Ovary (tissue), 7 donors: ENCODE measurements at regions not wholly inside any gene's neighbourhood (a gene's known extent, or its start where the extent isn't known, plus 50 kb on each side); places are given as distances from the start of the nearest gene placed in this dataset. TPM values are rescaled to one million over a fixed set of nuclear protein-coding genes. Genes with fewer than 3 reads are reported as not detected.

Source experiments
- DNase-seq, 5 donors: peaks; one replicate each; pipeline ENCODE4 v3.0.0-alpha.2; 2019 to 2020
- H3K27ac ChIP-seq, 2 donors: fragments of 200-600 bp; one replicate each; pipeline versions ENCODE4 v1.5.1 to v1.8.0; 2019 to 2022
- H3K27me3 ChIP-seq: fragments of 200-600 bp; one replicate; pipeline ENCODE4 v1.8.0; 2022
- H3K36me3 ChIP-seq: fragments of 200-600 bp; sonication (generic); one replicate; pipeline ENCODE4 v1.5.1; 2019
- H3K4me1 ChIP-seq: one replicate; pipeline ENCODE4 v1.8.1; 2013; ENCODE audit warnings: mild to moderate bottlenecking, moderate library complexity; ENCODE audit not compliant: insufficient read depth
- H3K4me3 ChIP-seq: fragments of 200-600 bp; sonication (generic); one replicate; pipeline ENCODE4 v1.5.1; 2017
- H3K9me3 ChIP-seq, 2 donors: fragments of 200-600 bp in 1 of 2; sonication (generic) in 1 of 2; one replicate each; pipeline versions ENCODE4 v1.5.1 to v1.8.1; 2013 to 2019; ENCODE audit warnings: mild to moderate bottlenecking in 1 of 2, moderate library complexity in 1 of 2
- EP300 ChIP-seq: sonication (generic); formaldehyde crosslinking; IDR thresholded peaks from one replicate; pipeline ENCODE4 v1.6.1; 2017; ENCODE audit warnings: antibody characterized with exemption
- POLR2A ChIP-seq: fragments of 450-650 bp; IDR thresholded peaks from one replicate; pipeline ENCODE4 v1.6.1; 2017; ENCODE audit warnings: antibody characterized with exemption, mild to moderate bottlenecking, moderate library complexity
- WGBS, 3 donors: extraction: QIAGEN DNeasy Blood & Tissue Kit in 1 of 3; methylation state at CpG; one replicate each; pipeline versions ENCODE4 v1.1.5 to v1.1.7; 2013 to 2017; 5-methylcytosine and 5-hydroxymethylcytosine counted together
- intact Hi-C, 4 donors: fragments of 100-400 bp; cut with DNase I; formaldehyde crosslinking; loops; one replicate each; pipeline versions ENCODE4 v1.11.0 to v1.15.1; 2022 to 2023
- small RNA-seq: library from RNA; depleted of rRNA; stranded (forward); fragments of <200 nt; gene quantifications from one replicate; pipeline ENCODE3, GENCODE V24; 2016
- TF ChIP-seq, protein P1 (sequence below), 3 donors: fragments of 450-650 bp in 2 of 3; fragments of 200-600 bp in 1 of 3; IDR thresholded peaks; one replicate each; pipeline versions ENCODE4 v1.5.1 to v1.8.0; 2016 to 2022; ENCODE audit warnings: antibody characterized with exemption in 3 of 3, mild to moderate bottlenecking in 1 of 3
- donor health status: DM: no; HTN: no; CAD: no; lungs with moderate emphysema.
- donor health status: DM: no; HTN: no; CAD: no.
- donor health status: Bipolar disorder and iron deficiency.
- donor health status: DM: no; HTN: no; CAD: no.
- donor health status: DM: yes; HTN: yes; CAD: no.

DNA sequence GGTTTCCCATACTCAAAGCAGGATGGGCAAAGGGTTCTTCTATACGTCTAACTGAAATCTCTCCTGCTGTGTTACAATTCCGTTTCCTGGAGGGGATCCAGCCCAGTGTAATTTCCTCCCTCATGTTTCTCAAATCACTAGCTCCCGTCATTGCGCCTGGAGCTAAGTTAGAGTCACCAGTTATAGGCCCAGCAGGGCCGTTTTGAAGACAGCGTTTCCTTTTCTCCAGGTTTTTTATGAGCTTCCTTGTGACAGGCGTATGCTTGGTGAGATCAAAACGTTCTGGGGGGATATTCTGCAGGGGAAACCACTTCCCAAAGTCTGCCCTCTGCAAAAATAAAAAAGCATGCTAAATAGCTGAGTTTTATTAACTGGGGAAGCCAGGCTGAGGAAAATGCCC lies 53.0 kb upstream of the WWC1 start:
- Histone ChIP-seq H3K4me3 (no peak overlapping the region), H3K27ac (no peak overlapping the region), H3K27me3 (no peaks in the 10 kb centered on the region), H3K9me3 (no peaks in the 10 kb centered on the region), H3K36me3 (no peaks in the 10 kb centered on the region), H3K4me1 (no peaks in the 10 kb centered on the region)
- intact Hi-C loops, result no loop called here
- DNase-seq, result no peak
- TF ChIP-seq EP300 (no peak), POLR2A (no peak)
- TF ChIP-seq, protein P1, sequence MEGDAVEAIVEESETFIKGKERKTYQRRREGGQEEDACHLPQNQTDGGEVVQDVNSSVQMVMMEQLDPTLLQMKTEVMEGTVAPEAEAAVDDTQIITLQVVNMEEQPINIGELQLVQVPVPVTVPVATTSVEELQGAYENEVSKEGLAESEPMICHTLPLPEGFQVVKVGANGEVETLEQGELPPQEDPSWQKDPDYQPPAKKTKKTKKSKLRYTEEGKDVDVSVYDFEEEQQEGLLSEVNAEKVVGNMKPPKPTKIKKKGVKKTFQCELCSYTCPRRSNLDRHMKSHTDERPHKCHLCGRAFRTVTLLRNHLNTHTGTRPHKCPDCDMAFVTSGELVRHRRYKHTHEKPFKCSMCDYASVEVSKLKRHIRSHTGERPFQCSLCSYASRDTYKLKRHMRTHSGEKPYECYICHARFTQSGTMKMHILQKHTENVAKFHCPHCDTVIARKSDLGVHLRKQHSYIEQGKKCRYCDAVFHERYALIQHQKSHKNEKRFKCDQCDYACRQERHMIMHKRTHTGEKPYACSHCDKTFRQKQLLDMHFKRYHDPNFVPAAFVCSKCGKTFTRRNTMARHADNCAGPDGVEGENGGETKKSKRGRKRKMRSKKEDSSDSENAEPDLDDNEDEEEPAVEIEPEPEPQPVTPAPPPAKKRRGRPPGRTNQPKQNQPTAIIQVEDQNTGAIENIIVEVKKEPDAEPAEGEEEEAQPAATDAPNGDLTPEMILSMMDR (IDR thresholded peaks at IDR 0.05), result no peak
- 59 to 66% (median 64%) methylated on average over 8 of the region's 8 CpGs for WGBS, 3 donors

DNA sequence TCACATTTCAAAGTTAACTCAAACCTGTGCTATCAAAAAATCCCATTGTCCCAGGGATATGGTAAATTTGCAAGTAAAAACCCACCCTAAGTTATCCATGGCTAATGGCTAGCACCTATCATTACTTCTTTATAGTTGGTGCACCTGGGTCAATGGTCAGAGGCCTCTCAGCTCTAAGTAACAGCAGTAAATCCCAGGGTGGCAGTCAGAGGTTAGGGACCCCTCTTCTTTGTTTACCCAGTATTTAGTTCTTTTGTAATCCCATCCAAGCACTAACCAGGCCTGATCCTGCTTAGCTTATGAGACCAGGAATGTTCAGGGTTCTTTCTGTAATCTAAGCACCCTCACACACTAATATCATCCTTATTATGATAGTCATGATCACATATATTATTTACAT lies 52.1 kb upstream of the WWC1 start:
- Histone ChIP-seq H3K4me3 (no peak overlapping the region), H3K9me3 (no peaks in the 10 kb centered on the region), H3K27ac (no peak overlapping the region), H3K27me3 (no peaks in the 10 kb centered on the region), H3K36me3 (no peaks in the 10 kb centered on the region), H3K4me1 (no peaks in the 10 kb centered on the region)
- intact Hi-C loops, result no loop called here
- no peak for DNase-seq
- TF ChIP-seq, protein P1 (IDR thresholded peaks at IDR 0.05), result no peak
- TF ChIP-seq EP300, result no peak
- TF ChIP-seq POLR2A, result no peak

Small RNAs in the stretch of these regions (small RNA-seq; reads per million reads assigned to genes)
- gene AC026403.1 (not detected), gene RF00561 (not detected), gene RN7SKP60 (not detected), gene RNU6-168P (not detected), gene RNU6-209P (not detected)
